HG03135 (cell line): ENCODE measurements at regions not wholly inside any gene's neighbourhood (a gene's known extent, or its start where the extent isn't known, plus 50 kb on each side); places are given as distances from the start of the nearest gene placed in this dataset.
"Not testable (repeated sequence)": the region's sequence is repeated elsewhere in the genome, so short reads cannot be mapped to it uniquely, and the experiment has no call there.

Source experiments
- ATAC-seq: cut with Tn5 transposase; IDR thresholded peaks from one replicate; pipeline ENCODE4 v1.9.1; 2021; ENCODE audit warnings: mild to moderate bottlenecking, moderate library complexity; ENCODE audit not compliant: unreplicated experiment

- ATAC-seq: no peak
Measured at GRCh38 chr2:205865905-205866441, 183.7 kb downstream of the NRP2 start.

GRCh38 chr2:205865056-205865455 is 182.8 kb downstream of the NRP2 start:
- ATAC-seq: no peak

GRCh38 chr2:205864491-205864890 is 182.2 kb downstream of the NRP2 start:
- ATAC-seq: no peak

- ATAC-seq: not testable (repeated sequence)
Measured at GRCh38 chr2:205862761-205863160, 180.5 kb downstream of the NRP2 start.

- ATAC-seq: no peak
Measured at GRCh38 chr2:205860885-205861284, 178.6 kb downstream of the NRP2 start.

GRCh38 chr2:205860181-205860580 is 177.9 kb downstream of the NRP2 start:
- no peak for ATAC-seq

GRCh38 chr2:205858881-205859441 is 176.7 kb downstream of the NRP2 start:
- ATAC-seq: no peak

- no peak for ATAC-seq
Measured at GRCh38 chr2:205858275-205858674, 176.0 kb downstream of the NRP2 start.

- no peak for ATAC-seq
Measured at GRCh38 chr2:205857520-205858237, 175.4 kb downstream of the NRP2 start.

- no peak for ATAC-seq
Measured at GRCh38 chr2:205852457-205852856, 170.2 kb downstream of the NRP2 start.

- no peak for ATAC-seq
Measured at GRCh38 chr2:205850611-205851010, 168.3 kb downstream of the NRP2 start.

- no peak for ATAC-seq
Measured at GRCh38 chr2:205850132-205850531, 167.8 kb downstream of the NRP2 start.

- no peak for ATAC-seq
Measured at GRCh38 chr2:205849136-205849535, 166.8 kb downstream of the NRP2 start.

GRCh38 chr2:205848601-205849000 is 166.3 kb downstream of the NRP2 start:
- no peak for ATAC-seq
